ENCODE measurements at regions not wholly inside any gene's neighbourhood (a gene's known extent, or its start where the extent isn't known, plus 50 kb on each side); places are given as distances from the start of the nearest gene placed in this dataset.

GRCh38 chr16:8155275-8155674, 435.0 kb downstream of the TMEM114 start:
- DNase-seq (ENCODE audit: extremely low read depth, low read depth), result no peak
- no peak for TF ChIP-seq CTCF (IDR thresholded peaks at IDR 0.05; ENCODE audit: low read depth, low read length)

GRCh38 chr16:8146256-8147012, 443.9 kb downstream of the TMEM114 start:
- DNase-seq (ENCODE audit: extremely low read depth, low read depth), result no peak
- no peak for TF ChIP-seq CTCF (IDR thresholded peaks at IDR 0.05; ENCODE audit: low read depth, low read length)

GRCh38 chr16:8138666-8139065, 451.6 kb downstream of the TMEM114 start:
- no peak for DNase-seq (ENCODE audit: extremely low read depth, low read depth)
- TF ChIP-seq CTCF (IDR thresholded peaks at IDR 0.05; ENCODE audit: low read depth, low read length), result no peak

- TF ChIP-seq CTCF (IDR thresholded peaks at IDR 0.05; ENCODE audit: low read depth, low read length), result no peak
- DNase-seq (ENCODE audit: extremely low read depth, low read depth), result no peak
Observed at GRCh38 chr16:8137606-8138005, 452.7 kb downstream of the TMEM114 start.

- DNase-seq (ENCODE audit: extremely low read depth, low read depth), result no peak
- TF ChIP-seq CTCF (IDR thresholded peaks at IDR 0.05; ENCODE audit: low read depth, low read length), result no peak
Observed at GRCh38 chr16:8130197-8130596, 460.1 kb downstream of the TMEM114 start.

- TF ChIP-seq CTCF (IDR thresholded peaks at IDR 0.05; ENCODE audit: low read depth, low read length), result no peak
- no peak for DNase-seq (ENCODE audit: extremely low read depth, low read depth)
Observed at GRCh38 chr16:8127070-8127469, 463.2 kb downstream of the TMEM114 start.

- no peak for TF ChIP-seq CTCF (IDR thresholded peaks at IDR 0.05; ENCODE audit: low read depth, low read length)
- no peak for DNase-seq (ENCODE audit: extremely low read depth, low read depth)
Observed at GRCh38 chr16:8126313-8126712, 464.0 kb downstream of the TMEM114 start.
